Calu3 (cell line): ENCODE measurements at regions not wholly inside any gene's neighbourhood (a gene's known extent, or its start where the extent isn't known, plus 50 kb on each side); places are given as distances from the start of the nearest gene placed in this dataset.

Experiments
- BruUV-seq: library from RNA; stranded (reverse); fragments of 400-500 nt; replicated peaks from 2 replicates; lab custom pipeline; 2021; lab: Mats Ljungman, UMichigan
- CTCF ChIA-PET: fragments of 300-600 bp; sonication (Branson Sonifier 250); formaldehyde crosslinking; loops from one replicate; lab custom pipeline; 2022; ENCODE audit warnings: antibody characterized with exemption; lab: Charles Lee
- DNase-seq: peaks from one replicate; pipeline ENCODE4 v3.0.0; 2022
- H3K27ac Mint-ChIP-seq: one replicate; pipeline ENCODE4 v1.8.0; 2022; ENCODE audit warnings: mixed read lengths; ENCODE audit not compliant: unreplicated experiment
- H3K27me3 Mint-ChIP-seq: one replicate; pipeline ENCODE4 v1.8.0; 2022; ENCODE audit warnings: mixed read lengths; ENCODE audit not compliant: unreplicated experiment
- H3K36me3 Mint-ChIP-seq: one replicate; pipeline ENCODE4 v1.8.0; 2022; ENCODE audit warnings: mild to moderate bottlenecking, moderate library complexity, mixed read lengths; ENCODE audit not compliant: insufficient read depth, unreplicated experiment
- H3K4me1 Mint-ChIP-seq: one replicate; pipeline ENCODE4 v1.8.0; 2022; ENCODE audit warnings: mild to moderate bottlenecking, low read depth, mixed read lengths; ENCODE audit not compliant: unreplicated experiment
- H3K4me3 Mint-ChIP-seq: one replicate; pipeline ENCODE4 v1.8.0; 2022; ENCODE audit warnings: mild to moderate bottlenecking, low read depth, moderate library complexity, mixed read lengths; ENCODE audit not compliant: unreplicated experiment
- H3K9me3 Mint-ChIP-seq: one replicate; pipeline ENCODE4 v1.8.0; 2022; ENCODE audit warnings: low read depth, mixed read lengths; ENCODE audit not compliant: unreplicated experiment
- intact Hi-C: fragments of 100-400 bp; cut with micrococcal nuclease; formaldehyde crosslinking; loops from one replicate; pipeline ENCODE4 v1.10.0; 2022; ENCODE audit not compliant: unreplicated experiment
- TF ChIP-seq, protein P1 (sequence below): fragments of 200-600 bp; IDR thresholded peaks from one replicate; pipeline ENCODE4 v1.8.0; 2022; ENCODE audit warnings: antibody characterized with exemption; ENCODE audit not compliant: unreplicated experiment

GRCh38 chr6:94769197-94769596 lies 808.1 kb upstream of the MANEA start:
- Mint-ChIP-seq H3K4me3 (no peak overlapping the region), H3K36me3 (no peaks in the 10 kb centered on the region), H3K27ac (no peak overlapping the region), H3K4me1 (no peaks in the 10 kb centered on the region), H3K27me3 (no peaks in the 10 kb centered on the region), H3K9me3 (no peaks in the 10 kb centered on the region)
- intact Hi-C loops = no loop called here
- BruUV-seq = no TSS peak
- DNase-seq = no peak
- TF ChIP-seq, protein P1, sequence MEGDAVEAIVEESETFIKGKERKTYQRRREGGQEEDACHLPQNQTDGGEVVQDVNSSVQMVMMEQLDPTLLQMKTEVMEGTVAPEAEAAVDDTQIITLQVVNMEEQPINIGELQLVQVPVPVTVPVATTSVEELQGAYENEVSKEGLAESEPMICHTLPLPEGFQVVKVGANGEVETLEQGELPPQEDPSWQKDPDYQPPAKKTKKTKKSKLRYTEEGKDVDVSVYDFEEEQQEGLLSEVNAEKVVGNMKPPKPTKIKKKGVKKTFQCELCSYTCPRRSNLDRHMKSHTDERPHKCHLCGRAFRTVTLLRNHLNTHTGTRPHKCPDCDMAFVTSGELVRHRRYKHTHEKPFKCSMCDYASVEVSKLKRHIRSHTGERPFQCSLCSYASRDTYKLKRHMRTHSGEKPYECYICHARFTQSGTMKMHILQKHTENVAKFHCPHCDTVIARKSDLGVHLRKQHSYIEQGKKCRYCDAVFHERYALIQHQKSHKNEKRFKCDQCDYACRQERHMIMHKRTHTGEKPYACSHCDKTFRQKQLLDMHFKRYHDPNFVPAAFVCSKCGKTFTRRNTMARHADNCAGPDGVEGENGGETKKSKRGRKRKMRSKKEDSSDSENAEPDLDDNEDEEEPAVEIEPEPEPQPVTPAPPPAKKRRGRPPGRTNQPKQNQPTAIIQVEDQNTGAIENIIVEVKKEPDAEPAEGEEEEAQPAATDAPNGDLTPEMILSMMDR = no peak
- CTCF ChIA-PET = no interaction called here

DNA sequence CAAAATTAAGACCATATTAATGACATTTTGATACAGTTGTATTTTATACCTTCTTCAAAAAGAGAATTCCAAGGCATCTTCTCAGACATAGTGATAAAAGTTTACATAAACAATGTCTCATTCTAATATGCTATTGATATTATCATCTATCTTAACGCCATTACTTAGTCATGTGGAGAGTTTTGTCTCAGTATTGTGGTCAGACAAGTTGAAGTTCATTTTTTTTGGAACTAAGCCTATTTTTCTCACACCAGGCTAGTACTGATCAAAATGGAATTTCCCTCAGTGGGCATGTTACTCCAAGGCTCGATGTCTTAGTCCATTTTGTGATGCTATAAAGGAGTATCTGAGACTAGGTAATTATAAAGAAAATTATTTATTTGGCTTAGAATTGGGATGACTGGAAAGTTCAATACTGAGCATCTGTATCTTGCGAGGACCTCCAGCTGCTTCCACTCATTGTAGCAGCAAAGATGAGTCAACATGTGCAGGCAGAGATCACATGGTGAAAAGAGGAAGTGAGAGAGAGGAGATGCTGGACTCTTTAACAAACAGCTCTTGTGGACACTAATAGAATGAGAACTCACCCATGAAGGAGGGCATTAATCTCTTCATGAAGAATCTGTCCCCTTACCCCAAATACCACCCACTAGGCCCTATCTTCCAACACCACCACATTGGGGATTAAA lies 825.5 kb upstream of the MANEA start:
- DNase-seq = no peak
- H3K4me1 Mint-ChIP-seq = no peaks in the 10 kb centered on the region
- BruUV-seq = no TSS peak
- TF ChIP-seq, protein P1 = no peak
- intact Hi-C loops = no loop called here
- no peaks in the 10 kb centered on the region for H3K27me3 Mint-ChIP-seq
- H3K36me3 Mint-ChIP-seq = no peaks in the 10 kb centered on the region
- no peak overlapping the region for H3K27ac Mint-ChIP-seq
- CTCF ChIA-PET = no interaction called here
- no peak overlapping the region for H3K4me3 Mint-ChIP-seq
- peaks cover 7% of the 10 kb centered on the region for H3K9me3 Mint-ChIP-seq

GRCh38 chr6:94736236-94736635 lies 841.1 kb upstream of the MANEA start:
- intact Hi-C loops = no loop called here
- Mint-ChIP-seq H3K36me3 (no peaks in the 10 kb centered on the region), H3K27me3 (no peaks in the 10 kb centered on the region), H3K4me1 (no peaks in the 10 kb centered on the region), H3K4me3 (no peak overlapping the region), H3K9me3 (peaks cover 15% of the 10 kb centered on the region), H3K27ac (no peak overlapping the region)
- no peak for DNase-seq
- CTCF ChIA-PET = no interaction called here
- TF ChIP-seq, protein P1 = no peak
- no TSS peak for BruUV-seq

DNA sequence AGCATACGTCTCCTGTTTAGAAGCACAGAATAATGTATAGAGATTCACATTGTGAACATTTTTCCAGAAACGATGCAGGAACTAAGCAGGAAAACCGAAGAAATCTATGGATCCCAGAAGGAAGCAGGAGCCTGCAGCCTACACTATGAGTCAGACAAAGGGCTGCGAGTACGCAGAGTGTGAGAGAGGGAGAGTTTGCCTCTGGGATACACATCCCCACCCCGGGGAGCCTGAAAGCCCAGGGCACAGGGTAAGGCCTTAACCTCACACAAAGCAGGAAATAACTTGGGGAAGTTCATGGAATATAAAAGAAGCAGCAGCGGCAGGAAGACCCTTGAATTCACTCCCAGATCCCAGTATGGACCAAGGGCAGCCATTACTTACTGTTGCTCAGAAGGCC lies 842.1 kb upstream of the MANEA start:
- H3K36me3 Mint-ChIP-seq = no peaks in the 10 kb centered on the region
- no peak overlapping the region for H3K27ac Mint-ChIP-seq
- BruUV-seq = no TSS peak
- intact Hi-C loops = no loop called here
- TF ChIP-seq, protein P1 = no peak
- H3K27me3 Mint-ChIP-seq = no peaks in the 10 kb centered on the region
- no peaks in the 10 kb centered on the region for H3K4me1 Mint-ChIP-seq
- H3K4me3 Mint-ChIP-seq = no peak overlapping the region
- CTCF ChIA-PET = no interaction called here
- peaks cover 11% of the 10 kb centered on the region for H3K9me3 Mint-ChIP-seq
- no peak for DNase-seq
